GM12892 (cell line): ENCODE measurements at regions not wholly inside any gene's neighbourhood (a gene's known extent, or its start where the extent isn't known, plus 50 kb on each side); places are given as distances from the start of the nearest gene placed in this dataset.
"Not testable (repeated sequence)": the region's sequence is repeated elsewhere in the genome, so short reads cannot be mapped to it uniquely, and the experiment has no call there.

ENCODE experiments used
- DNase-seq: peaks from one replicate; pipeline ENCODE4 v3.0.0; 2011; ENCODE audit not compliant: insufficient read length
- FAIRE-seq: peaks from 2 replicates; lab custom pipeline; 2011; peaks lifted over from hg19 to GRCh38; lab: Jason Lieb, UNC
- POLR2A ChIP-seq: IDR thresholded peaks from 2 replicates; pipeline ENCODE4 v1.6.1; 2011; ENCODE audit warnings: low read depth, low read length, control low read depth
- POLR2AphosphoS5 ChIP-seq: IDR thresholded peaks from 2 replicates; pipeline ENCODE4 v1.6.1; 2011; ENCODE audit warnings: low read depth, low read length, control low read depth
- TAF1 ChIP-seq: IDR thresholded peaks from 2 replicates; pipeline ENCODE4 v1.6.1; 2011; ENCODE audit warnings: low read depth, mild to moderate bottlenecking, control low read depth, low read length, borderline replicate concordance

- no peak for FAIRE-seq
- no peak for TF ChIP-seq POLR2A
- DNase-seq, result no peak
These were observed 99.0 kb upstream of the FOXQ1 start for GRCh38 chr6:1212919-1213318.

GRCh38 chr6:1212138-1212537 lies 99.8 kb upstream of the FOXQ1 start:
- DNase-seq, FAIRE-seq: not testable (repeated sequence)

- not testable (repeated sequence) for FAIRE-seq, DNase-seq
These were observed 101.3 kb upstream of the FOXQ1 start for GRCh38 chr6:1210631-1211030.

- TF ChIP-seq POLR2AphosphoS5, result no peak
- TF ChIP-seq POLR2A, result no peak
- no peak for TF ChIP-seq TAF1
- DNase-seq (no peak), FAIRE-seq (no peak)
These were observed 103.0 kb upstream of the FOXQ1 start for GRCh38 chr6:1208876-1209275.

GRCh38 chr6:1203546-1203945 lies 108.4 kb upstream of the FOXQ1 start:
- TF ChIP-seq TAF1 (no peak), POLR2AphosphoS5 (no peak), POLR2A (no peak)
- FAIRE-seq, result no peak
- DNase-seq, result no peak

- DNase-seq (no peak), FAIRE-seq (no peak)
- TF ChIP-seq POLR2A (no peak), TAF1 (no peak), POLR2AphosphoS5 (no peak)
These were observed 109.7 kb upstream of the FOXQ1 start for GRCh38 chr6:1202201-1202600.

DNA sequence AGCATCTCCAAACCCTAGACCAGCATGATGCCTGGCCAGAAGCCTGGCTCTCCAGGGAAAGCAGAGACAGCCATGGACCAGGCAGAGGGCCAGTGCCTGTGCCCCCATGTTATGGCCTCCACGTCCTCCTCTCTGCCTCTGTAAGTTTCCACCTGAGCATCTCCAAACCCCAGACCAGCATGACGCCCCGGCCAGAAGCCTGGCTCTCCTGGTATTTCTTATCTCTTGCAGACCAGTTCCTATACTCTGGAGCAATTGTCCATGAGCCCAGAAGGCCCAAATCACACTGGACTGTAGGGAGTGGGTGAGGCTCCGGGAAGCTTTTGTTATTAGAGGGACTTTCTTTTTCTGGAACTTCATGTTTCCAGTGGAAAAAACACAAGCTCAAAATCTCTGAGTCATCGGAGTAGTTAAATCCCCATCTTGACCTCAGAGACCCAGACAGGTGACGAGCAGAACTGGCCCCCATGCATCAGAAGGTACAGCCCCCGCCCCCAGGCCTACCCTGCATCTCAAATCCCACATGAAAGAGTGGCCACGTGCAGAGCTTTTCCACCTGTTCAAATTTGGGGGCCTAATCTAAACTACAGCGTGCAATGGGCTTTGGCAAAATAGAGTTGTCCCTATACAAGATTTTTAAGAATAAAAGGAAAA lies 110.2 kb upstream of the FOXQ1 start:
- TF ChIP-seq POLR2A, result no peak
- TF ChIP-seq TAF1, result no peak
- TF ChIP-seq POLR2AphosphoS5, result no peak
- DNase-seq (no peak), FAIRE-seq (no peak)

DNA sequence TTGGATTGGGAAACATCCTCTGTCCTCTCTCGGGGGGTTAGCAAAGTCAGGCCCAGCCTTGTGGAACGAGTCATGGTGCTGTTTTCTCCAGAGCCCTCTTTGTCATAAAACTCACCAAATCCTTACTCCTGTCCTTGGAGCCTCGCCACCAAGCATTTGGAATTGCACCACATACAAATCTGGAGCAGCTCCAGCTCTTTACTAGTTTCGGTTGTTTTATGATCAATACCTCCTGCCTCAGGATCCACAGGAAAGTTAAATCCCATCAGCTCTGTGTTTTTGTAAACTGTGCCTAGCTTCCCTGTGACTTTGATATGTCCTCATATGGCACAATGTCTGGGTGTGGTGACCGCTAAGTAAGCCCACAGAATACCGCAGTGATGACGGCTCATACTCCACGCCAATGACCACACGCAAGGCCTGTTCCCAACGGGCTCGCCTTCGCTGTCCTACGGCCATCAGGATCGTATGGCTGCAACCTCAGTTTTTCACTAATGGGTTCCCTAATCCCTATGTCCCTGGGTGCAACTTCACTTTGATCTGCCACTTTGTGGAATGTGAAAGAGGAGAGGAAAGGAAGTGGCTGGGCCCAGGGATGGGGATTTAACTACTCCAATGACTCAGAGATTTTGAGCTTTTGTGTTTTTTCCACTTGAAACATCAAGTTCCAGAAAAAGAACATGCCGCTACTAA lies 111.3 kb upstream of the FOXQ1 start:
- DNase-seq, result no peak
- no peak for TF ChIP-seq POLR2A
- TF ChIP-seq POLR2AphosphoS5, result no peak
- TF ChIP-seq TAF1, result no peak
- FAIRE-seq, result no peak

- no peak for DNase-seq
- no peak for FAIRE-seq
These were observed 111.9 kb upstream of the FOXQ1 start for GRCh38 chr6:1200081-1200408.

DNA sequence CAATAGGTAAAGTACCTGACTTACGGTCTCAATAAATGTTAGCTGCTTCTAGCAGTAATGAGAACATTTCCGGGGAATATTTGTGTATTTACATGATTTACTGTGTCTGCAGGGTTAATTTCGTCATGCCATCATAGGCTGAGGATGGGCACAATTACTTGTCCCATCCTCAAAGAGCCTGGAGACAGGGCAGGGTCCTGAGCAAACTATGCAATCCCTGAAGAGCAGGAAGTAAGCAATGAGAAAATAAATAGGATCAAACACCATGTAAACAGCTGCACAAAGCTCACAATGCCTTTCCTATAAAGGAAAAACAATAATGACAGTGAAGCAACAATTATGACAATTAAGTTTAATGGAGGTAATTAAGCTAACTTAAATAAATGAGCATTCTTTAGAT lies 114.6 kb upstream of the FOXQ1 start:
- TF ChIP-seq TAF1 (no peak), POLR2AphosphoS5 (no peak), POLR2A (no peak)
- no peak for DNase-seq
- FAIRE-seq, result no peak

More at GRCh38 chr6:1200081-1200408, 111.9 kb upstream of the FOXQ1 start:
- TF ChIP-seq POLR2AphosphoS5, result no peak
- TF ChIP-seq POLR2A, result no peak
- no peak for TF ChIP-seq TAF1

GRCh38 chr6:1191141-1191630 lies 120.7 kb upstream of the FOXQ1 start:
- TF ChIP-seq TAF1, result no peak
- TF ChIP-seq POLR2A, result no peak
- TF ChIP-seq POLR2AphosphoS5, result no peak
- no peak for DNase-seq
- FAIRE-seq, result no peak

DNA sequence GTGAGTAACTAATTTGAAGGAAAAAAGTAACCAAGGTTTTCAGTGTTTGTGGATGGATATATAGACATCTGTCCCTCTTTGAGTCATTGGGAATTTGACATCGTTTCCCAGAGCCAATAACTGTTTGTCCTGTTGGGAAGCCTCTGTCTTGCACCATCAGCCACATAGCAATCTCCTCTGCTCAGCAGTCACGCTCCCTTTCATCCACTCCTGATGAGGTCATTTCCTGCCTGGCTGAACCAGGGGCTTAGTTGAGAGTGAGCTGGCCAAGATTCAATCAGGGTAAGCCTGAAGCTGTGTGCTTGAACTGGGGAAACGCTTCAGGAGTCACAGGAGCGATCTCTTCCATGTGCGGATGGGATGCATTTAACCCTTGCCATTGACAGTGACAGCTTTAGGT lies 121.5 kb upstream of the FOXQ1 start:
- TF ChIP-seq POLR2AphosphoS5, result no peak
- no peak for TF ChIP-seq TAF1
- TF ChIP-seq POLR2A, result no peak
- FAIRE-seq, result no peak
- DNase-seq, result no peak

DNA sequence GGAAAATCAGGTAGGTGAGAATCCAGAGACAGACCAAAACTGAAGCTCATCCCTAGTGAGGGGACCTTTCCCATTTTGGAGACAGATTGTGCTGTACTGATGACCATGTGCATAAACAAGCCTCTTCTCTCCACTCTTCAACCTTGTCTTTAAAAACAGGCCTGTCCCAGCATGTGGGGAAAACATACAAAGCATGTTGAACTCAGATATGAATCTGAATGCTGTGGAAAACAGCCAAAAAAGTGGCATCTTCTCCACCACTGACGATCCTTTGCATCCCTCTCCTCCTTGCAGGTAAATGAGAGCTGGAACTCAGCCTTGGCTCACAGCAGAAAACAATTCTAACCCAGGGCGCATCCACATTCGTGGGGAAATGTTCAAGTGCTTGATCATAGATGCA lies 123.7 kb upstream of the FOXQ1 start:
- TF ChIP-seq POLR2AphosphoS5, result no peak
- no peak for TF ChIP-seq TAF1
- TF ChIP-seq POLR2A, result no peak
- FAIRE-seq, result no peak

More for the DNA sequence above, 123.7 kb upstream of the FOXQ1 start:
- DNase-seq, result no peak
